AG04450 (cell line): ENCODE measurements at regions not wholly inside any gene's neighbourhood (a gene's known extent, or its start where the extent isn't known, plus 50 kb on each side); places are given as distances from the start of the nearest gene placed in this dataset.

ENCODE experiments used
- CTCF ChIA-PET: fragments of 300-600, 350-600 bp; formaldehyde crosslinking; extraction: SDS; loops from one replicate; lab custom pipeline; 2022; ENCODE audit warnings: antibody characterized with exemption, inconsistent platforms; lab: Charles Lee
- POLR2A ChIA-PET: fragments of 350-600 bp; formaldehyde crosslinking; extraction: SDS; loops from one replicate; lab custom pipeline; 2021; ENCODE audit warnings: antibody characterized with exemption, inconsistent platforms; lab: Yijun Ruan, JAX
- DNase-seq: peaks from one replicate; pipeline ENCODE4 v3.0.0-alpha.2; 2011; ENCODE audit warnings: low read depth, low spot score
- H3K27ac ChIP-seq: one replicate; pipeline ENCODE4 v1.5.1; 2012; ENCODE audit warnings: low read depth, low read length, control low read depth
- H3K27me3 ChIP-seq: one replicate; pipeline ENCODE4 v1.6.0; 2012; ENCODE audit warnings: low read length; ENCODE audit not compliant: control insufficient read depth, insufficient read depth
- H3K4me3 ChIP-seq: 2 replicates; pipeline ENCODE4 v1.5.1; 2011; ENCODE audit warnings: mild to moderate bottlenecking, low read depth, low read length, control low read depth
- H3K9me3 ChIP-seq: 2 replicates; pipeline ENCODE4 v1.5.1; 2012; ENCODE audit warnings: low read length; ENCODE audit not compliant: control insufficient read depth, insufficient read depth
- CTCF ChIP-seq: IDR thresholded peaks from 2 replicates; pipeline ENCODE4 v1.5.1; 2011; ENCODE audit warnings: low read depth, low read length, control low read depth, inconsistent platforms

GRCh38 chr2:66364495-66365333 lies 70.2 kb upstream of the MEIS1 start:
- Histone ChIP-seq H3K4me3 (no peak overlapping the region), H3K9me3 (no peaks in the 10 kb centered on the region), H3K27me3 (peaks cover 8% of the 10 kb centered on the region), H3K27ac (no peak overlapping the region)
- no peak for TF ChIP-seq CTCF
- CTCF ChIA-PET = no interaction called here
- POLR2A ChIA-PET = no interaction called here
- no peak for DNase-seq

GRCh38 chr2:66362701-66363100 lies 72.2 kb upstream of the MEIS1 start:
- POLR2A ChIA-PET = interaction anchor here (0.7 kb wide), 1 partner anchor 23 kb away, joined by 4 read pairs; no protein-coding TSS in a partner anchor
- H3K27ac ChIP-seq = no peak overlapping the region
- CTCF ChIA-PET = no interaction called here
- H3K4me3 ChIP-seq = no peak overlapping the region
- H3K27me3 ChIP-seq = peaks cover 5% of the 10 kb centered on the region
- DNase-seq = no peak
- no peaks in the 10 kb centered on the region for H3K9me3 ChIP-seq
- no peak for TF ChIP-seq CTCF

GRCh38 chr2:66346231-66346664 lies 88.7 kb upstream of the MEIS1 start:
- H3K4me3 ChIP-seq = no peak overlapping the region
- TF ChIP-seq CTCF = no peak
- DNase-seq = no peak
- H3K9me3 ChIP-seq = no peaks in the 10 kb centered on the region
- H3K27ac ChIP-seq = no peak overlapping the region
- H3K27me3 ChIP-seq = peaks cover 3% of the 10 kb centered on the region
- ChIA-PET POLR2A (no interaction called here), CTCF (no interaction called here)

GRCh38 chr2:66344087-66344663 lies 90.8 kb upstream of the MEIS1 start:
- H3K9me3 ChIP-seq = no peaks in the 10 kb centered on the region
- ChIA-PET CTCF (no interaction called here), POLR2A (no interaction called here)
- no peak overlapping the region for H3K27ac ChIP-seq
- DNase-seq = no peak
- no peak for TF ChIP-seq CTCF
- H3K4me3 ChIP-seq = no peak overlapping the region
- peaks cover 3% of the 10 kb centered on the region for H3K27me3 ChIP-seq

- CTCF ChIA-PET = no interaction called here
Measured at GRCh38 chr2:66343259-66343658, 91.7 kb upstream of the MEIS1 start.

More at GRCh38 chr2:66343259-66343658, 91.7 kb upstream of the MEIS1 start:
- Histone ChIP-seq H3K4me3 (no peak overlapping the region), H3K27ac (no peak overlapping the region), H3K27me3 (peaks cover 3% of the 10 kb centered on the region), H3K9me3 (no peaks in the 10 kb centered on the region; the same call in 1 of the 2 replicates)
- POLR2A ChIA-PET = interaction anchor here (0.6 kb wide), 1 partner anchor 85 kb away, joined by 4 read pairs; no protein-coding TSS in a partner anchor
- TF ChIP-seq CTCF = no peak
- DNase-seq = no peak
